ENCODE measurements at regions not wholly inside any gene's neighbourhood (a gene's known extent, or its start where the extent isn't known, plus 50 kb on each side); places are given as distances from the start of the nearest gene placed in this dataset.

GRCh38 chr20:61114493-61115175 lies 137.4 kb upstream of the CDH4 start:
- Mint-ChIP-seq H3K4me3 (ENCODE audit: unreplicated experiment) (no peak overlapping the region), H3K27me3 (ENCODE audit: low read depth, unreplicated experiment) (peaks cover 31% of the 10 kb centered on the region), H3K27ac (ENCODE audit: unreplicated experiment) (no peak overlapping the region), H3K4me1 (ENCODE audit: low read depth, unreplicated experiment) (peaks cover 22% of the 10 kb centered on the region), H3K9me3 (ENCODE audit: unreplicated experiment) (no peaks in the 10 kb centered on the region), H3K36me3 (ENCODE audit: low read depth, unreplicated experiment) (no peaks in the 10 kb centered on the region)
- no peak overlapping the region for H3K27ac ChIP-seq (ENCODE audit: low read depth, low read length)
- TF ChIP-seq EZH2 (IDR thresholded peaks at IDR 0.05; ENCODE audit: insufficient read depth, low read length) (no peak), CTCF (IDR thresholded peaks at IDR 0.05; ENCODE audit: insufficient read depth, low read depth, low read length) (no peak)
- no peak overlapping the region for H3K9ac ChIP-seq (ENCODE audit: low read length)
- peaks cover 2% of the 10 kb centered on the region for H3K27me3 ChIP-seq (ENCODE audit: insufficient read depth, low read length)
- no peaks in the 10 kb centered on the region for H4K20me1 ChIP-seq (ENCODE audit: insufficient read depth, low read length)
- H3K4me2 ChIP-seq (ENCODE audit: low read length): no peak overlapping the region
- no peaks in the 10 kb centered on the region for H3K79me2 ChIP-seq (ENCODE audit: insufficient read depth, low read length)
- no peak overlapping the region for H2AFZ ChIP-seq (ENCODE audit: low read depth, low read length)
- peaks cover 17% of the 10 kb centered on the region for H3K4me1 ChIP-seq (ENCODE audit: insufficient read depth, low read length)
- DNase-seq (ENCODE audit: low read depth): no peak
- no peaks in the 10 kb centered on the region for H3K36me3 ChIP-seq (ENCODE audit: insufficient read depth, low read length)
- FAIRE-seq: no peak
- no peak overlapping the region for H3K4me3 ChIP-seq (ENCODE audit: insufficient read depth, low read depth, low read length)
- no peaks in the 10 kb centered on the region for H3K9me3 ChIP-seq (ENCODE audit: insufficient read depth, low read depth, low read length)

- Histone ChIP-seq H3K27me3 (ENCODE audit: insufficient read depth, low read length) (peaks cover 2% of the 10 kb centered on the region), H3K36me3 (ENCODE audit: insufficient read depth, low read length) (no peaks in the 10 kb centered on the region), H3K9me3 (ENCODE audit: insufficient read depth, low read depth, low read length) (no peaks in the 10 kb centered on the region), H3K4me3 (ENCODE audit: insufficient read depth, low read depth, low read length) (no peak overlapping the region), H2AFZ (ENCODE audit: low read depth, low read length) (no peak overlapping the region), H3K9ac (ENCODE audit: low read length) (no peak overlapping the region), H3K79me2 (ENCODE audit: insufficient read depth, low read length) (no peaks in the 10 kb centered on the region), H3K4me1 (ENCODE audit: insufficient read depth, low read length) (peaks cover 18% of the 10 kb centered on the region), H3K4me2 (ENCODE audit: low read length) (no peak overlapping the region), H4K20me1 (ENCODE audit: insufficient read depth, low read length) (no peaks in the 10 kb centered on the region), H3K27ac (ENCODE audit: low read depth, low read length) (no peak overlapping the region)
- Mint-ChIP-seq H3K27ac (ENCODE audit: unreplicated experiment) (peak overlapping the region; percentile 53), H3K9me3 (ENCODE audit: unreplicated experiment) (no peaks in the 10 kb centered on the region), H3K36me3 (ENCODE audit: low read depth, unreplicated experiment) (no peaks in the 10 kb centered on the region), H3K4me1 (ENCODE audit: low read depth, unreplicated experiment) (peaks cover 28% of the 10 kb centered on the region), H3K4me3 (ENCODE audit: unreplicated experiment) (no peak overlapping the region), H3K27me3 (ENCODE audit: low read depth, unreplicated experiment) (peaks cover 23% of the 10 kb centered on the region)
- no peak for DNase-seq (ENCODE audit: low read depth)
- no peak for TF ChIP-seq EZH2 (IDR thresholded peaks at IDR 0.05; ENCODE audit: insufficient read depth, low read length)
- FAIRE-seq: no peak
These were observed 136.5 kb upstream of the CDH4 start for GRCh38 chr20:61115364-61116065.

- H3K4me1 ChIP-seq (ENCODE audit: insufficient read depth, low read length): peaks cover 19% of the 10 kb centered on the region
- H3K9ac ChIP-seq (ENCODE audit: low read length): peak overlapping the region; percentile 53
- DNase-seq (ENCODE audit: low read depth): peak; percentile 68
- Mint-ChIP-seq H3K27me3 (ENCODE audit: low read depth, unreplicated experiment) (peaks cover 12% of the 10 kb centered on the region), H3K9me3 (ENCODE audit: unreplicated experiment) (no peaks in the 10 kb centered on the region), H3K36me3 (ENCODE audit: low read depth, unreplicated experiment) (no peaks in the 10 kb centered on the region), H3K4me1 (ENCODE audit: low read depth, unreplicated experiment) (peaks cover 29% of the 10 kb centered on the region), H3K27ac (ENCODE audit: unreplicated experiment) (peak overlapping the region; percentile 8), H3K4me3 (ENCODE audit: unreplicated experiment) (no peak overlapping the region)
- H3K4me3 ChIP-seq (ENCODE audit: insufficient read depth, low read depth, low read length): no peak overlapping the region
- H3K79me2 ChIP-seq (ENCODE audit: insufficient read depth, low read length): no peaks in the 10 kb centered on the region
- H3K27ac ChIP-seq (ENCODE audit: low read depth, low read length): peak overlapping the region; percentile 74
- H3K4me2 ChIP-seq (ENCODE audit: low read length): peak overlapping the region; percentile 41
- H3K27me3 ChIP-seq (ENCODE audit: insufficient read depth, low read length): peaks cover 2% of the 10 kb centered on the region
- FAIRE-seq: no peak
- no peaks in the 10 kb centered on the region for H3K36me3 ChIP-seq (ENCODE audit: insufficient read depth, low read length)
- no peak overlapping the region for H2AFZ ChIP-seq (ENCODE audit: low read depth, low read length)
- TF ChIP-seq CTCF (IDR thresholded peaks at IDR 0.05; ENCODE audit: insufficient read depth, low read depth, low read length): no peak
- TF ChIP-seq EZH2 (IDR thresholded peaks at IDR 0.05; ENCODE audit: insufficient read depth, low read length): no peak
- H3K9me3 ChIP-seq (ENCODE audit: insufficient read depth, low read depth, low read length): no peaks in the 10 kb centered on the region
- no peaks in the 10 kb centered on the region for H4K20me1 ChIP-seq (ENCODE audit: insufficient read depth, low read length)
These were observed 134.3 kb upstream of the CDH4 start for GRCh38 chr20:61117725-61118124.

All from astrocyte (in vitro differentiated cells and primary cell).